ENCODE measurements at regions not wholly inside any gene's neighbourhood (a gene's known extent, or its start where the extent isn't known, plus 50 kb on each side); places are given as distances from the start of the nearest gene placed in this dataset.

DNA sequence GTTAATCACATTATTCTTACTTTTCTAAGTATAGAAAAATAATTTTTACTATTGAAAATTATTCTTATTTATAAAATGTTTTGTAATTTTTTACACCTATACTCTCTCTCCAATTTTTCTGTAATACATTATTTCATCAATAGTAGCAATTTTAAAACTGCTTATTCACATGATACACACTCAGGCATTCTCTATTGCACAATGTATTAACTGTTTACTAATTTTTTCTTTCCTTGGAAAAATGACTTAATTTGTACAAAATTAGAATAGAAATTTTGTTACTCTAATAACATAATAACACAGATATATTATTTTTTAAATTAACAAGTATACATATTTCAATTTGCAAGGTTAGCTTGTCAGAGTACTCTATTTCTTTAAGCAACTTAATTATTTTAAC lies 92.9 kb upstream of the PRKG1 start:
- TF ChIP-seq, protein P1, sequence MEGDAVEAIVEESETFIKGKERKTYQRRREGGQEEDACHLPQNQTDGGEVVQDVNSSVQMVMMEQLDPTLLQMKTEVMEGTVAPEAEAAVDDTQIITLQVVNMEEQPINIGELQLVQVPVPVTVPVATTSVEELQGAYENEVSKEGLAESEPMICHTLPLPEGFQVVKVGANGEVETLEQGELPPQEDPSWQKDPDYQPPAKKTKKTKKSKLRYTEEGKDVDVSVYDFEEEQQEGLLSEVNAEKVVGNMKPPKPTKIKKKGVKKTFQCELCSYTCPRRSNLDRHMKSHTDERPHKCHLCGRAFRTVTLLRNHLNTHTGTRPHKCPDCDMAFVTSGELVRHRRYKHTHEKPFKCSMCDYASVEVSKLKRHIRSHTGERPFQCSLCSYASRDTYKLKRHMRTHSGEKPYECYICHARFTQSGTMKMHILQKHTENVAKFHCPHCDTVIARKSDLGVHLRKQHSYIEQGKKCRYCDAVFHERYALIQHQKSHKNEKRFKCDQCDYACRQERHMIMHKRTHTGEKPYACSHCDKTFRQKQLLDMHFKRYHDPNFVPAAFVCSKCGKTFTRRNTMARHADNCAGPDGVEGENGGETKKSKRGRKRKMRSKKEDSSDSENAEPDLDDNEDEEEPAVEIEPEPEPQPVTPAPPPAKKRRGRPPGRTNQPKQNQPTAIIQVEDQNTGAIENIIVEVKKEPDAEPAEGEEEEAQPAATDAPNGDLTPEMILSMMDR (conservative IDR thresholded peaks at IDR 0.05): no peak
- no peak for TF ChIP-seq EZH2 (IDR thresholded peaks at IDR 0.05; ENCODE audit: low read depth)
